Fibroblast of skin of right biceps (primary cell): ENCODE measurements at regions not wholly inside any gene's neighbourhood (a gene's known extent, or its start where the extent isn't known, plus 50 kb on each side); places are given as distances from the start of the nearest gene placed in this dataset.
"Not testable (repeated sequence)": the region's sequence is repeated elsewhere in the genome, so short reads cannot be mapped to it uniquely, and the experiment has no call there.

Source experiments
- DNase-seq: peaks from one replicate; pipeline ENCODE4 v3.0.0-alpha.2; 2013

- no peak for DNase-seq
These were observed 388.2 kb upstream of the SYNCRIP start for GRCh38 chr6:86030875-86031274.

- no peak for DNase-seq
These were observed 386.1 kb upstream of the SYNCRIP start for GRCh38 chr6:86028776-86029175.

DNA sequence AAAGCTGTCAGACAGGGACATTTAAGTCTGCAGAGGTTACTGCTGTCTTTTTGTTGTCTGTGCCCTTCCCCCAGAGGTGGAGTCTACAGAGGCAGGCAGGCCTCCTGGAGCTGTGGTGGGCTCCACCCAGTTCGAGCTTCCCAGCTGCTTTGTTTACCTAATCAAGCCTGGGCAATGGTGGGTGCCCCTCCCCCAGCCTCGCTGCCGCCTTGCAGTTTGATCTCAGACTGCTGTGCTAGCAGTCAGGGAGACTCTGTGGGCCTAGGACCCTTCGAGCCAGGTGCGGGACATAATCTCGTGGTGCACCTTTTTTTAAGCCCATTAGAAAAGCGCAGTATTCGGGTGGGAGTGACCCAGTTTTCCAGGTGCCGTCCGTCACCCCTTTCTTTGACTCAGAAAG lies 384.2 kb upstream of the SYNCRIP start:
- not testable (repeated sequence) for DNase-seq

DNA sequence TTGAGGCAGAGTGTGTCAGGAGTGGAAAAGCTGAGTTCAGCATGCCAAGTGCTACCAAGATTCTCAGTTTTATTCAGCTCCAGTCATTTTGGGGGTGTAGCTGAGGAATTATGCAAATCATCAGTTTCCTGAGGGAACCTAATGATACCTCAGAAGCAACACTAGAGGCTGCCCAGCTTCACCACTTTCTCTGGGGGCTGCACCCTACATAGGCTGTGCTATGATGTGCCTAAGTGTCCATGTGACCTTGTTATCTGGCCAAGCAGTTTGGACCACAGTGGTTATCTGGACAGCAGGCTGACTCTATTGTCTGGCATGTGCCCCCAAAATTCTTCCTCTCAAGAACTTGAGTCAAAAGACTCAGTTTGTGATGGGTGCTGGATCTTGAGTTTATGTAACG lies 374.6 kb upstream of the SYNCRIP start:
- no peak for DNase-seq

DNA sequence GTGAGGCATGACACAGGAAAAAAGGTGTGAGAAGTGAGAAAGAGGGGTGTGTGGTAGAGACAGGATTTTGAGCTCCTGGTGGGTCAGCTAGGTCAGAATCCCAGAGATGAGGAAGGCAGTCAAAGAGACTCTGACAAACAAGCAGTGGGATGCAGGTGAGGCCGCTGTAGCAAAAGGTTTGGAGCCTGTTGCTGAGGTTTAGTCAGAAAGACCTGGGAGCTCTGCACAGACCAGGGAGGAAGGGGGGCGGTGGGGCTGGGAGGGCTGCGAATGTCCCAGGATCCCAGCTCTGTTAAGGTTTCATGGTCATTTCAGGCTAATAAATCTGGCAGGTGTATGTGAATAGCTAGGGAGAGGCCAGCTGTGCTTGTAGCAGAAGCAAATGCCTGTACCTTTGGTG lies 373.9 kb upstream of the SYNCRIP start:
- DNase-seq = no peak

GRCh38 chr6:86016077-86016476 lies 373.4 kb upstream of the SYNCRIP start:
- no peak for DNase-seq

GRCh38 chr6:86012991-86013390 lies 370.3 kb upstream of the SYNCRIP start:
- not testable (repeated sequence) for DNase-seq

GRCh38 chr6:86010915-86011786 lies 368.5 kb upstream of the SYNCRIP start:
- no peak for DNase-seq

GRCh38 chr6:85997206-85997605 lies 354.5 kb upstream of the SYNCRIP start:
- DNase-seq = no peak

- no peak for DNase-seq
These were observed 353.3 kb upstream of the SYNCRIP start for GRCh38 chr6:85996034-85996375.

GRCh38 chr6:85995339-85996033 lies 352.8 kb upstream of the SYNCRIP start:
- DNase-seq = no peak

- DNase-seq = no peak
These were observed 344.0 kb upstream of the SYNCRIP start for GRCh38 chr6:85986681-85987080.

DNA sequence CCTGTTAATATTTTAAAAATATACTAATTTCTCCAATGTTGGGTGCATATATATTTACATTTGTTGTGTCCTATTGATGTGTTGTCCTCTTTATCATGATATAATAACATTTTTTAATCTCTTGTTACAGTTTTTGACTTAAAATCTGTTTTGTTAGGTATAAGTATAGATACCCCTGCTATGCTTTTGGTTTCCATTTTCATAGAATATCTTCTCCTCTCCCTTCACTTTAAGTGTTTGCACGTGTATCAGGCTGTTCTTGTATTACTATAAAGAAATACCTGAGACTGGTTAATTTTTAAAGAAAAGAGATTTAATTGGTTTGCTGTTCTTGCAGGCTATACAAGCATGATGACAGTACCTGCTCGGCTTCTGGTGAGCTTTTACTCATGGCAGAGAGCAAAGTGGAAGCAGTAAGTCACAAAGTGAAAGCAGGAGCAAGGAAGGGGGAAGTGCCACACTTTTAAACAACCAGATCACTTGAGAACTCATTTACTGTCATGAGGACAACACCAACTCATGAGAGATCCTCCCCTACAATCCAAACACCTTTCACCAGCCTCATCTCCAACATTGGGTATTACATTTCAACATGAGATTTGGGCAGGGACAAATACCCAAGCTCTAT lies 340.5 kb upstream of the SYNCRIP start:
- no peak for DNase-seq

GRCh38 chr6:85977661-85978060 lies 335.0 kb upstream of the SYNCRIP start:
- DNase-seq = no peak

- DNase-seq = no peak
These were observed 333.3 kb upstream of the SYNCRIP start for GRCh38 chr6:85975957-85976356.

DNA sequence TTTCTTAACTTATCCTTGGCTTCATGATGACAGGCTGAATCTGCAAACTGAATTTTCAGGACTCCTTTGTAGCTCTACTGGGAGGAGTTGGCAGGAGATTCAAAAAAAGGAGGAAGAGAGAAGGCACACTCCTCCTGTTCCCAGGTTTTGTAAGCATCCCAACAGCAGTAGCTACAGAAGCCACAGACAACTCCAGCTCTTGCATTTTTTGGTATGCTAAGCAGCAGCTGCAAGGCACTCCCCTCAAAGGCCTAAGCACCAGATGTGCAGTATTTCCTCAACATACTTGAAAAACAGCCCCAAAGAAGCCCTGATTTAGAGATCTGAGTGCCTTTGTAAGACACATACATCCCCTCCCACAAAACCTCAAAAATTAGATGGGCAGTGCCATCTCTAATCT lies 328.6 kb upstream of the SYNCRIP start:
- DNase-seq = no peak

DNA sequence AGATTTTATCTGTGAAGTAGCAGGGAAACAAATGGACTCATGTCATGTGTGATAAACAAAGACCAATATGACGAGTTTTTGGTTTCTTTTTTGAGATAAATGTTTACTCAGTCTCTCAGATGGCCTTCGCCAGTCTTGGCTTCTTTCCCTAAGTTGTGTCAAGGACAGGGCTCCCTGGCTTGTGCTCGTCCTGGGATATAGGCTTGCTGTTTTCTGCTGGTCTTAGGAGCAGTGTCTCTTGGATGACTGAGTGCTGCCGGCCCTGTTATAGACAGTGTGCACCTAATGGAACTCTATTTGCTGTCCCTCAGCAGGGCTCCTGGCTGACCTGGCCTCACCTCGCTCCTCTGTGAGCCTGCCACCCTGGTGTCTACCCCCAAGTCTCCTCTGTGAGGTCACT lies 324.1 kb upstream of the SYNCRIP start:
- no peak for DNase-seq

DNA sequence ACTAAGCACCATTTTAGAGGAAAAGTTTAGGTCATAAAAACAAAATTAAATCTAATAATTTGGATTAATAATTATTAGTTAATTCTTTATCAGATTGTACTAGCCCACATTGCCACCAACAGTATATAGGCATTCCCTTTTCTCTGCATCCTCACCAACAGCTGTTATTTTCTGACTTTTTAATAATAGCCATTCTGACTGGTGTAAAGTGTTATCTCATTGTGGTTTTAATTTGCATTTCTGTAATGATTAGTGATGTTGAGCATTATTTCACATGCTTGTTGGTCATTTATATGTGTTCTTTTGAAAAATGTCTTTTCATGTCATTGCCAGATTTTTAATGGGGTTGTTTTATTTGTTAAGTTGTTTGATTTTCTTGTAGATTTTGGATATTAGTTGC lies 319.1 kb upstream of the SYNCRIP start:
- DNase-seq = no peak

DNA sequence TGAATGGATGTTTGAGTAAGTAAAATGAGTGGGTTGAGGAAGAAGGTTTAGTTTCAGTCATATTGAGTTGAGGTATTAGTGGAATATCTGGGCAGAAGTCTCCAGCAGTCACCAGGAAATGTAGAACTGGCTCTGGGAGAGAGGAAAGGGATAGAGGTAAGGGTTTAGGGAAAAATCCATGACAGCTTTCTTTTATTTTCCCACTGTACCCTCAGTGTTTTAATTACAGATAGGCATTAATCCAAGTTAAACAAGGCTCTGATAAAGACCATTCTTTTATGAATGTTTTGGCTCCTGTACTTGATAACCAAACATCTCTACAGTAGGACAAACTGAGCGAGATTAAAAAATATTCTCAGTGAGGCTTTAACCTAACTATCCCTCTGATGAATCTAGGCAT lies 318.4 kb upstream of the SYNCRIP start:
- no peak for DNase-seq

- no peak for DNase-seq
These were observed 305.8 kb upstream of the SYNCRIP start for GRCh38 chr6:85948481-85948880.

GRCh38 chr6:85945459-85946185 lies 302.9 kb upstream of the SYNCRIP start:
- DNase-seq = no peak

GRCh38 chr6:85944776-85945175 lies 302.1 kb upstream of the SYNCRIP start:
- no peak for DNase-seq

- DNase-seq = no peak
These were observed 300.2 kb upstream of the SYNCRIP start for GRCh38 chr6:85942844-85943243.
